ENCODE measurements at regions not wholly inside any gene's neighbourhood (a gene's known extent, or its start where the extent isn't known, plus 50 kb on each side); places are given as distances from the start of the nearest gene placed in this dataset.

GRCh38 chr5:56319526-56320181, 86.5 kb upstream of the ANKRD55 start:
- TF ChIP-seq POLR2AphosphoS5 (IDR thresholded peaks at IDR 0.05; ENCODE audit: low read depth, low read length) (no peak), TAF1 (IDR thresholded peaks at IDR 0.05; ENCODE audit: borderline replicate concordance, insufficient read depth, low read length) (no peak), SIN3A (IDR thresholded peaks at IDR 0.05; ENCODE audit: borderline replicate concordance, insufficient read depth, low read length) (0 out of 2 replicates have a peak, but pooled peaks have one; percentile 16), FOXP2 (optimal IDR thresholded peaks at IDR 0.05; ENCODE audit: borderline replicate concordance, extremely low read depth, extremely low read length, insufficient read depth) (no peak)
- TF ChIP-seq, protein P1, sequence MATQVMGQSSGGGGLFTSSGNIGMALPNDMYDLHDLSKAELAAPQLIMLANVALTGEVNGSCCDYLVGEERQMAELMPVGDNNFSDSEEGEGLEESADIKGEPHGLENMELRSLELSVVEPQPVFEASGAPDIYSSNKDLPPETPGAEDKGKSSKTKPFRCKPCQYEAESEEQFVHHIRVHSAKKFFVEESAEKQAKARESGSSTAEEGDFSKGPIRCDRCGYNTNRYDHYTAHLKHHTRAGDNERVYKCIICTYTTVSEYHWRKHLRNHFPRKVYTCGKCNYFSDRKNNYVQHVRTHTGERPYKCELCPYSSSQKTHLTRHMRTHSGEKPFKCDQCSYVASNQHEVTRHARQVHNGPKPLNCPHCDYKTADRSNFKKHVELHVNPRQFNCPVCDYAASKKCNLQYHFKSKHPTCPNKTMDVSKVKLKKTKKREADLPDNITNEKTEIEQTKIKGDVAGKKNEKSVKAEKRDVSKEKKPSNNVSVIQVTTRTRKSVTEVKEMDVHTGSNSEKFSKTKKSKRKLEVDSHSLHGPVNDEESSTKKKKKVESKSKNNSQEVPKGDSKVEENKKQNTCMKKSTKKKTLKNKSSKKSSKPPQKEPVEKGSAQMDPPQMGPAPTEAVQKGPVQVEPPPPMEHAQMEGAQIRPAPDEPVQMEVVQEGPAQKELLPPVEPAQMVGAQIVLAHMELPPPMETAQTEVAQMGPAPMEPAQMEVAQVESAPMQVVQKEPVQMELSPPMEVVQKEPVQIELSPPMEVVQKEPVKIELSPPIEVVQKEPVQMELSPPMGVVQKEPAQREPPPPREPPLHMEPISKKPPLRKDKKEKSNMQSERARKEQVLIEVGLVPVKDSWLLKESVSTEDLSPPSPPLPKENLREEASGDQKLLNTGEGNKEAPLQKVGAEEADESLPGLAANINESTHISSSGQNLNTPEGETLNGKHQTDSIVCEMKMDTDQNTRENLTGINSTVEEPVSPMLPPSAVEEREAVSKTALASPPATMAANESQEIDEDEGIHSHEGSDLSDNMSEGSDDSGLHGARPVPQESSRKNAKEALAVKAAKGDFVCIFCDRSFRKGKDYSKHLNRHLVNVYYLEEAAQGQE (IDR thresholded peaks at IDR 0.05; ENCODE audit: insufficient read depth in 1 of 2, low read depth in 2 of 2, low read length in 2 of 2): no peak

Measured in PFSK-1 (cell line).